CD4-positive, alpha-beta T cell treated with Interleukin-1 beta for 1 hour (primary cell): ENCODE measurements at regions not wholly inside any gene's neighbourhood (a gene's known extent, or its start where the extent isn't known, plus 50 kb on each side); places are given as distances from the start of the nearest gene placed in this dataset.
"Not testable (repeated sequence)": the region's sequence is repeated elsewhere in the genome, so short reads cannot be mapped to it uniquely, and the experiment has no call there.

ENCODE experiments used
- DNase-seq, 2 donors: peaks; one replicate each; pipeline ENCODE4 v3.0.0-alpha.2; 2020 to 2022

DNA sequence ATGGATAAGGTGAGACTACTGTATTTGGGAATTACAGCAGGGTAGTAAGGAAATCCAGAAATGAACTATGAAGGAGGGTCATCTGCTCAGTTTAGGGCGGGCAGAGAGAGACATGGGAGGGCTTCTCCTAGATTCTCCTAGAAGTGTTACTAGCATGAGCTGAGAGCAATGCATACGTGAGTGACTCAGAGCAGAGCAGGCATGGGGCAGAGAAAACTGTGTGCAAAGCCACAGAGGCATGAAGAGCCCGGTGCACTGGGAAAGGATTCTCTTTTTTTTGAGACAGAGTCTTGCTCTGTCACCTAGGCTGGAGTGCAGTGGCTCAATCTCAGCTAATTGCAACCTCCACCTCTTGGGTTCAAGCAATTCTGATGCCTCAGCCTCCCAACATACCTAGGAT is 116.2 kb downstream of the SOCS6 start:
- no peak for DNase-seq

DNA sequence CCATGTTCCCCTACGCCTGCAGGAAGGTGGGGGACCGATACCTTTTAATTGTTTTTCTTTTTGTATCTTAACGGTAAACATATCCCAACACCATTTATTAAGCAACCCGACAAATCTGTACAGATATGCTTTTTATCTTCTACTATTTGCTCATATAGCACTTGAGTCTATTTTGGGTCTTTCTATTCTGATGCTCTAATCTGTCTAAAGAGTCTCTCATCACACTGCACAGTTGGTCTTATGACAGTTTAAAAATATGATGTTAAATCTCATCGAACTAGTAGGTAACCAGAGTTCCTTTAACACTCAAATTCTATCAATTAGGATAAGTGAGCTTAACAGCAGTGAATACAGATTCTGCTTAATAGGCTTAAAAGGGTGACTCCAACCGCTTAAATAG is 111.6 kb downstream of the SOCS6 start:
- no peak for DNase-seq

DNA sequence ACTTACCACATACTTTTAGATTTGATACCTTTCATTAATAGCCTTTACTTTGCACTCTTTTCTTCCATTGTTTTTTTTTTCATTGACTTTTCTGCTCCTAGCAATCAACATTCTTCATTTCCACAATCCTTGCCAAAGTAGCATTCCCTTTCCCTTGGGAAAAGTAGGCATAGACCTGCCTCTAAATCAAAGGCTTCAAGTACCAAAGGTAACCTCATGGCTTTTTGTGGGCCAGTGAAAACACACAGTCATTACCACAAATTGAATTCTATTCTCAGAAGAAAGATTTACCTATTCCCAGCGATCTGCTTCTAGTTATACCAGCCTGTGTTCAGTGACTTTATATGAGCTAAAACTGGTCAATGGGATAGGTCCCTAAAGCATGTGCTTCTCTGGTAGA is 109.2 kb downstream of the SOCS6 start:
- DNase-seq: no peak

DNA sequence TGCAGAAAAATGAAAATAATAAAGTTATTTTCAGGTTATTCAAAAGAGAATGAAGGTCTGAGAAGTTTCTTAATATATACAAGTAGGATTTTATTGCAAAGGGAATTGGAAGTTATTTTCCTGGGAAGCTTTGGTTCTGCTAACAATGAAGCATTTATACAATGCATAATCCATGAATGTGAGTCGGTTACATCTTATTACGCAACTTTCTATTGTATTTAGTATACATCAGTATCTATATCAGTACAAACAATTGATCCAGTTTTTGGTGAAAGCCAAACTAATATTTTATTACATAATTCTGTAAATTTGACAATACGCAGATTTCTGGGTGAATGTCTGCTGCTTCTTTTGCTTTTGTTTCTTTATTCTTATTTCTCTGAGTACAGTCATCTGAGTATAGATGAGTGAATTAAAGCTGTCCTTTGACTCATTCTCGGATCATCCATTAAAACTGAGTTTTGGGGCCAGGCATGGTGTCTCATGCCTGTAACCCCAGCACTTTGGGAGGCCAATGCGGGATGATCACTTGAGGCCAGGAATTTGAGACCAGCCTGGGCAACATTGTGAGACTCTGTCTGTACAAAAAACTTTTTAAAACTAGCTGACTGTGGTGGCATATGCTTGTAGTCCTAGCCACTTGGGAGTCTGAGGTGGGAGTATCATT is 108.5 kb downstream of the SOCS6 start:
- DNase-seq: no peak

DNA sequence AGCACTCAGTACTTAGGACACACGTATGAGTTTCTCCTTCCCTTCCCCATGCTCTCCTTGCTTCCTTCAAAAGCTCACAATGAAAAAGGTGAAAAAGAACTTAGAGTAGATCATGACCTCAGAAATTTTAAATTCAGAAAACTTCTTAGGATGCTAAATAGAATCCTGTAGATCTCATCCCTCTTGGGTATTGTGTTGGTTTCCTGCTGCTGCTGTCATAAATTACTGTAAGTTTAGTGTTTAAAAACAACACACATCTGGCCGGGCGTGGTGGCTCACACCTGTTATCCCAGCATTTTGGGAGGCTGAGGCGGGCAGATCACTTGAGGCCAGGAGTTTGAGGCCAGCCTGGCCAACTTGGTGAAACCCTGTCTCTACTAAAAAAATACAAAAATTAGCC is 106.9 kb downstream of the SOCS6 start:
- DNase-seq: not testable (repeated sequence)

DNA sequence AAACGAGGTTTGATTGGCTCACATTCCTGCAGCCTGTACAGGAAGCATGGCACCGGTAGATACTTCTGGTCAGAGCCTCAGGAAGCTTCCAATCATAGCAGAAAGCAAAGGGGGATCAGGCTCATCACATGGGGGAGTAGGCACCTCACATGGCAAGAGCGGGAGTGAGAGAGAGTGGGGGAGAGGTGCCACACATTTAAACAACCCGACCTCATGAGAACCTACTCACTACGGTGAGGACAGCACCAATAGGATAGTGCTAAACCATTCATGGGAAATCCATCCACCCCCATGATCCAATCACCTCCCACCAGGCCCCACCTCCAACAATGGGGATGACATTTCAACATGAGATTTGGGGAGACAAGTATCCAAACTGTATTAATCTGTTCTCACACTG is 105.8 kb downstream of the SOCS6 start:
- DNase-seq: no peak

DNA sequence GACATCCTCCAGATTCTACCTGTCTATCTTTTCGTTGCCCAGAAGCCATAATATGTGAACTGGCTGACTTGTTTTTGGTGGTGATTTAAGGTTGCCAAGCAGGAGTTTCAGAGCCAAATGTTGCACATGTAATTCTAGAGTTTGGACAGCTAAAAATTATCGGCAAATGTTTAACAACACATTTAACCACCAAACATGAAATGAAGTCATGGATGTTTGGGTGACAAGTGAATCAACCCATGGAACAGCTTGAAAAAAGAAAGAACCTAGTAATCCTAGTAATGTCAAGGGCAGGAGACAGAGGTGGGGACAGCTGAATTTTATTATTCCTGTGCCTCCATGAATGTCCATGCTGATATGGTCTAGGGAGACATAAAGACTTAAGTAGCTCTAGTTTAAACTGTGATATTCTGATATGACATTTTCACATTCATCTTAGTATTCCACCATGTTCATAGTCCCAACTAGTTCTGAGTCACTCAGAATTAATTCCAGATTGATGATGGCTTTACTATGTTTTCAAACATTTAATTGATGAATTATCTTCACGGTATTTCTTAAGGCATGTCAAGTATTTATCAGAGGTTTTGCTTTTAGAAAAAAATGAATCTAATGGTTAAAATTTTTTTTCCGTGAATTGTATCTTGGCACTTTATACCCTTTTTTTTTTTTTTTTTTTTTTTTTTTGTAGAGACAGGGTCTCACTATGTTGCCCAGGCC is 101.7 kb downstream of the SOCS6 start:
- DNase-seq: no peak

DNA sequence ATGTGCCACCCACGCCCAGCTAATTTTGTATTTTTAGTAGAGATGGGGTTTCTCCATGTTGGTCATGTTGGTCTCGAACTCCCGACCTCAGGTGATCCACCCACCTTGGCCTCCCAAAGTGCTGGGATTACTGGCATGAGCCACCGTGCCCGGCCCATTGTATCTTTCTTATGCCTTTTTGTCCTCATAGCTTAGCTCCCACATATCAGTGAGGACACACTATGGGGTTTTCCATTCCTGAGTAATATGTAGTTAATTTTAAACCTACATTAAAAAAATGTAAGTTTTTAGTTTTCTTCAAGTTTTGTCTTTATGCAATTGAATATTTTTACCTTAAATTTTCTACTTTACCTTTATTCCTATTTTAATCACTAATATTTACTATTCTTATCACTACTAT is 100.2 kb downstream of the SOCS6 start:
- DNase-seq: not testable (repeated sequence)

DNA sequence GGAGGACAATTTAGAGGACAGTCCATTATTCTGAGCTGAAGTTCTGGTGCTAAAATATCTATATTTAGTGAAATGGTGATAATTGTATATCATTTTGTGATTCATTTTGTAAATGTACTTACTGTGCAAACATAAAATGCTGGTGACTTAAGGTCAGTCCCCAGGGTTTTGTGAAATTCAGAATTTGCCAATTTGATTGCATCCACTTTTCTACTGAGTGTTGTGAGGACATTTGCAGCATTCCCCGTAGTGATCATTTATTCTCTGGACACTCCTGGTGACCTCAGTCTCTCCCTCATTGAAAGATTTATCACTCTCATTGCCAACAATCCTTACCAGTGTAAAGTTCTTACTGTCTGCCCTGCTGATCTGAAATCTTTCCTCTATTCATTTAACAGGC is 98.2 kb downstream of the SOCS6 start:
- DNase-seq: no peak

DNA sequence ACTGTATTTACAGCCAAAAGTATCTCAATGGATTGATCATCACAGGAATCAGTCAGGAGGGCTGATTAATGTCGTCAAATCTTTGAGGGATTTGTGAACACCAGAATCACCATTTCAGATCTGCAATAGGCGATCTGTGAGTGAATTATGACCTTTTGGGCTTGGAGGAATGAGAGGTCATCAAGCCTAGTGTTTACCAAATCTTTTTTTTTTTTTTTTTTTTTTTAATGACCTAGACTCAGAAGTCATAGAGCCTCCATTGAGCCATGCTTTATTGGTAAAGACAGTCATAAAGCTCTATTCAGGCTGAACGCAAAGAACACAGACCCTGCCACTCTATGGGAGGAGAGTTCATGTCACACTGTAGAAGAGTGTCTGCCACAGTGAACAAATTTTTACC is 97.7 kb downstream of the SOCS6 start:
- no peak for DNase-seq

DNA sequence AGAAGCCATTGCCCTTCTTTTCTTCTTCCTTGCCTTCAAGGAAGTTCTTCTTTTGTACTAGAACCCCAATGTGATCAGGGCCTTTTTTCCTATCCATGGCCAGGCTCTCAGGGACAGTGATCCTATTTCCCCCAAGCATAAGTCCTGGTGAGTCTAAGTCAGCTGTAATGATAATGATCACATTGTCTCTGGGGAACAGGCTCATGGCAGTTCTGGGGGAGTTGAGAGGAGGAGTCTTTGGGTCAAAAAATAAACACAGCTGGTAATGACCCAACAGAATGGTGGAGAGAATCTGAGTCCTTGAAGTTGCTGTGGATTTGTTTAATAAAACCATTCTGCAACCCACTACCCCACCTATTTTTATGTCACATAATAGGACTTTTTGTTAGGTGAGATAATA is 96.6 kb downstream of the SOCS6 start:
- DNase-seq: no peak

DNA sequence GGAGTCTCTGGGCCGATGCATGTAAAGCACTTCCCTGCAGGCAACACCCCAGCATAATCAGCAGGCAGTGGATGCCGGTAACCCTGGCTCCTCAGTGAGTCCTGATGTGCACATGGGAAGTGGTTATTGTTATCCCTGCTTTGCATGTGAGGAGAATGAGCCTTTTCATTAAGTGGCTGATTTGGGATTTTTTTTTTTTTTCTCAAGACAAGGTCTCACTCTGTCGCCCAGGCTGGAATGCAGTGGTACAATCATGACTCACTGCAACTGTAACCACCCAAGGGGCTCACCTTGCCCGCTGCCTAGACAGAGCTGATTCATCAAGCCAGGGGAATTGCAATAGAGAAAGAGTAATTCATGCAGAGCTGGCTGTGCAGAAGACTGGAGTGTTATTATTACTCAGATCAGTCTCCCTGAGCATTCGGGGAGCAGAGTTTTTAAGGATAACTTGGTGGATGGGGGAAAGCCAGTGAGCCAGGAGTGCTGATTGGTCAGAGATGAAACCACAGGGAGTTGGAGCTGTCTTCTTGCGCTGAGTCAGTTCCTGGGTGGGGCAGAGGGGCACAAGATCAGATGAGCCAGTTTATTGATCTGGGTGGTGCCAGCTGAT is 95.4 kb downstream of the SOCS6 start:
- no peak for DNase-seq

DNA sequence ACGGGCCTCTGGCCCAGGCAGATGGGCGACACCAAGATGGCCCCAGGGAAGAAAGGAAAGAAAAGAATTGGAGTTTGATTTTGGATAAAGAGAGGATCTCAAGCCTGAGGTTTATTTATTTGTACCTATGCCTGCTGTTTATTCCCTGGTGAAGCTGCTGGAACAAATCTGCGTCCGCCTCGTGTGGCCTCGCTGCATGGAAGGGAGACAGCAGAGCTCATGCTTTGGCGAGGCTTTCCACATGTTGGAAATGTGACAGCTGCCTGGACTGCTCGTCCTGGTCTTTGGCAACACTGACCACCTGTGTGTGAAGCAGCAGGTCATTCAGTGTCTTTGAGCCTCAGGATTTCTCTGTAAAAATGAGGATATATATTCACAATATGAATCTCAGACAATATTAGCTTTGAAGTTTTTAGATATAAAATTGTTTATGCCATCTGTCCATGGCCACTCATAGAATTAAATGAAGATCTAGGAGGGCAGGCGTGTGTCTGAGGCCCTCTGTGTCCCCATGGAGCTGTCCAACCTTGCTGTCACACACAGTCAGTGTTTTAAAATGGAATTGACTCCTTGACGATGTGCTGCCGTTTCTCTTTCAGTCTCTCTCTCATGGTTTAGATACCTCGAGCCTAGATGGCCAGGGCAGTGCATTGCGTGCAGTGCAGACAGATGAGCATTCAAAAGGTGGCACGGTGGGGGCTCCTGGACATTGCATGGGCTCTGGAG is 94.3 kb downstream of the SOCS6 start:
- no peak for DNase-seq

DNA sequence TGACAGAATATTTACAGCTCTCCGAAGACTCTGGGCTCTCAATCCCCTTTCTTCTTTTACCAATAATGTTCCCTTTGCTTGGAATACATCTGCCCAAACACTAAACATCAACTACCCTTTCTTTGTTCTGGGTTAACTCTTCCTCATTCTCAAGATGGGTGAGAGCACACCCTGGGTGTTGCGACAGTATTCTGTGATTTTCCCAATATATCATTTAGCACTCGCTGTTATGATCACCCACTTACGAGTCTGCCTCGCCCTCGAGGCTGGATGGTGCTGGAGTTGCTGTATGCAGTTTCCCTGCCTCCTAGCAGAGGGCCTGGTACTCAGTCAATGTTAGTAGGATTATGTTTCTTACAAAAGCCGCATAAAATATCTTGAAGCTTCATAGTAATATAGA is 93.2 kb downstream of the SOCS6 start:
- DNase-seq: no peak

DNA sequence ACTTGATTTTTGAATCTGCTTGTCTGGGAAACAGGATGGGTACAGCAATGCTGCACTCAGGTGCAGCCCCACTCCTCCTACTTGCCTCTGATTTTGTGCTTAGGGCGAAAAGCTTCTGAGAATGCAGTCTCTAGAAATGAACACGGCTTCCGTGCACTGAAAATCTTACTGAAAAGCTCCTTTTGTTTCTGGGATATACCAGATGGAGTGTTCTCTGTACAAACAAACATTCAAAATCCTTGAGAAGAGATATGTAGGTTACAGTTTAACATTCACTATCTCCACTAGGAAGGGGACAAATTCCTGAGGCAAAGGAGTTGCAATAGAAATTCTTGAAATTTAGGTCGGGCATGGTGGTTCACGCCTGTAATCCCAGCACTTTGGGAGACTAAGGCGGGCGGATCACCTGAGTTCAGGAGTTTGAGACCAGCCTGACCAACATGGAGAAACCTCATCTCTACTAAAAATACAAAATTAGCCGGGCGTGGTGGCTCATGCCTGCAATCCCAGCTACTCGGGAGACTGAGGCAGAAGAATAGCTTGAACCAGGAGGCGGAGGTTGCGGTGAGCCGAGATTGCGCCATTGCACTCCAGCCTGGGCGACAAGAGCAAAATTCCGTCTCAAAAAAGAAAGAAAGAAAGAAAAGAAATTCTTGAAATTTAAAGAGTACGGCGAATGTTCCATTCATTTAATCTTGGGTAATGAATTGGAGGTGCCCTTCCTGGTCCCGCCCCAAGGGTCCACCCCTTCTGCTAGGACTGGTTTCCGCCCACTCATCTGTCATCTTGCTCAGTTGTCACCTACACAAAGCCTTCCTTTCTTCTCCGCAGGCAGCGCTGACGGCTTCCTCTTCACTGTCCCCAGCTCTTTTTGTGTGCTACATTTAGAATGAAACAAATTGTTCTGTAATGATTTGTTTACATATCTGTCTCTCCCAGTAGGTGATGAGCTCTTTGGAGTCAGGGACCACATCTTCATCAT is 92.4 kb downstream of the SOCS6 start:
- no peak for DNase-seq
